ENCODE measurements at regions not wholly inside any gene's neighbourhood (a gene's known extent, or its start where the extent isn't known, plus 50 kb on each side); places are given as distances from the start of the nearest gene placed in this dataset.

DNA sequence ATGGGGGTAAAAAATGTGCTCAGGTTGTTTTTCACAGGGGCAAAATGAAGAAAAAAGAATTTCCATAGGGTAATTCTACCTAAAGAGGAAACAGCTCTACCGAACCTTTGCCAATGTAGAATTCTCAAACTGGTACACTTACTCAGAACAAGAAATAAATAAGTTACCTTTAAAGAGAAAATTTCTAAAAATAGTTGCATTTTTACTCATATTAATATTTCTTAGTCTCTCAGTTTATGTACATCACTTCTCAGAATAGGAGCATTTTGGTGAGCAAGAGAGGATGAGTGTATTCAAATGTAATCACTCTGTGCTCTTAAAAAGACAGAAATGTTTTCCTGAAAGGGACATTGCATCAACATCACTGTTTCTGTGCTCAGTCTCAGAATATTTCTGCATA, 574.7 kb upstream of the SLC8A1 start:
- TF ChIP-seq, protein P1, sequence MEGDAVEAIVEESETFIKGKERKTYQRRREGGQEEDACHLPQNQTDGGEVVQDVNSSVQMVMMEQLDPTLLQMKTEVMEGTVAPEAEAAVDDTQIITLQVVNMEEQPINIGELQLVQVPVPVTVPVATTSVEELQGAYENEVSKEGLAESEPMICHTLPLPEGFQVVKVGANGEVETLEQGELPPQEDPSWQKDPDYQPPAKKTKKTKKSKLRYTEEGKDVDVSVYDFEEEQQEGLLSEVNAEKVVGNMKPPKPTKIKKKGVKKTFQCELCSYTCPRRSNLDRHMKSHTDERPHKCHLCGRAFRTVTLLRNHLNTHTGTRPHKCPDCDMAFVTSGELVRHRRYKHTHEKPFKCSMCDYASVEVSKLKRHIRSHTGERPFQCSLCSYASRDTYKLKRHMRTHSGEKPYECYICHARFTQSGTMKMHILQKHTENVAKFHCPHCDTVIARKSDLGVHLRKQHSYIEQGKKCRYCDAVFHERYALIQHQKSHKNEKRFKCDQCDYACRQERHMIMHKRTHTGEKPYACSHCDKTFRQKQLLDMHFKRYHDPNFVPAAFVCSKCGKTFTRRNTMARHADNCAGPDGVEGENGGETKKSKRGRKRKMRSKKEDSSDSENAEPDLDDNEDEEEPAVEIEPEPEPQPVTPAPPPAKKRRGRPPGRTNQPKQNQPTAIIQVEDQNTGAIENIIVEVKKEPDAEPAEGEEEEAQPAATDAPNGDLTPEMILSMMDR (IDR thresholded peaks at IDR 0.05), result no peak
- intact Hi-C loops (cut with DNase I), result no loop called here

DNA sequence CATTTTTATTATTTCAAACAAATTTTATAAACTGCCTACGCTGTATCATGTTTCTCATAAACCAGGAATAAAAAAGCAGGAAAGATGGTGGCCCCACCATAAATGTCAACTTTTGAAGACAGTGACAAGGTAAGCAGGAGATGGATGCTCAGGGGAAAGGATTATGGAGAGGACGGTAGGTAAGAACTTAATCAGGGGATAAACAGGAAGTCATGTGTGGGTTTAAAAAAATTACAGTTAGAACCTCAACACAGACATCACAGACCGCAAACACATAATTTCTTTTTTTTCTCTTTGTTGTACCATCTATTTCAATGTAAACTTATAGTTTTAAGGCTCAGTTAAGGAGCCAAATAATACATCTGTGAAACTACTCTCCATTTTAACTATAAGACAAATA, 575.2 kb upstream of the SLC8A1 start:
- no peak overlapping the region for H3K4me3 ChIP-seq
- no peaks in the 10 kb centered on the region for H3K9me3 ChIP-seq
- no peak overlapping the region for H3K27ac ChIP-seq
- H3K36me3 ChIP-seq (ENCODE audit: insufficient read depth in 1 of 2, low read depth in 1 of 2), result no peaks in the 10 kb centered on the region
- 76 to 80% (median 78%) methylated on average over 3 of the region's 3 CpGs for WGBS, 3 donors
- TF ChIP-seq, protein P1 (IDR thresholded peaks at IDR 0.05), result no peak
- intact Hi-C loops (cut with DNase I), result no loop called here
- DNase-seq (no peak), ATAC-seq (no peak)
- no peaks in the 10 kb centered on the region for H3K4me1 ChIP-seq
- no peaks in the 10 kb centered on the region for H3K27me3 ChIP-seq (ENCODE audit: insufficient read depth in 3 of 3, low read length in 2 of 3)

More for the DNA sequence above, 574.7 kb upstream of the SLC8A1 start:
- DNase-seq (no peak), ATAC-seq (no peak)
- no peak overlapping the region for H3K4me3 ChIP-seq
- H3K4me1 ChIP-seq, result no peaks in the 10 kb centered on the region
- H3K27me3 ChIP-seq (ENCODE audit: insufficient read depth in 3 of 3, low read length in 2 of 3), result no peaks in the 10 kb centered on the region
- H3K27ac ChIP-seq, result no peak overlapping the region
- WGBS, 3 donors, result 83 to 89% (median 87%) methylated on average over 1 of the region's 1 CpG
- H3K36me3 ChIP-seq (ENCODE audit: insufficient read depth in 1 of 2, low read depth in 1 of 2), result no peaks in the 10 kb centered on the region
- H3K9me3 ChIP-seq, result no peaks in the 10 kb centered on the region

DNA sequence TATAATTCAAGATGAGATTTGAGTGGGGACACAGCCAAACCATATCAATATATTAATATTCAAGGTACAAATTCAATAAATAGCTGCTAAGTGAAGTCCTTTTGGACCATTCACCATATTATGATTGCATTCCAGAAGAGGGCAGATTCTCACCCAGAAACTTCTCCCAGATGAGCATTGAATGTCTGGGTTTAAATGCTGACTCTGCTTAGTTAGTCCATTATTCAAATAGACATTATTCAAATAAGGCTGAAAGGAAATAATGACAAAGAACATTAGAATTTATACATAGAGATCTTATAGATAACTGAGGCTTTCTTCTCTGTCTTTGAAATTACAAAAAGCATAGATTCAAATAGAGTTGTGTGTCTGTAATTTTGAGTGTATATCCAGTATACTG, 579.4 kb upstream of the SLC8A1 start:
- Histone ChIP-seq H3K36me3 (ENCODE audit: insufficient read depth in 1 of 2, low read depth in 1 of 2) (no peaks in the 10 kb centered on the region), H3K4me1 (no peaks in the 10 kb centered on the region), H3K27ac (no peak overlapping the region), H3K4me3 (no peak overlapping the region), H3K9me3 (no peaks in the 10 kb centered on the region), H3K27me3 (ENCODE audit: insufficient read depth in 3 of 3, low read length in 2 of 3) (no peaks in the 10 kb centered on the region)
- intact Hi-C loops (cut with DNase I), result no loop called here
- TF ChIP-seq, protein P1 (IDR thresholded peaks at IDR 0.05), result no peak
- DNase-seq, result no peak
- ATAC-seq, result no peak

DNA sequence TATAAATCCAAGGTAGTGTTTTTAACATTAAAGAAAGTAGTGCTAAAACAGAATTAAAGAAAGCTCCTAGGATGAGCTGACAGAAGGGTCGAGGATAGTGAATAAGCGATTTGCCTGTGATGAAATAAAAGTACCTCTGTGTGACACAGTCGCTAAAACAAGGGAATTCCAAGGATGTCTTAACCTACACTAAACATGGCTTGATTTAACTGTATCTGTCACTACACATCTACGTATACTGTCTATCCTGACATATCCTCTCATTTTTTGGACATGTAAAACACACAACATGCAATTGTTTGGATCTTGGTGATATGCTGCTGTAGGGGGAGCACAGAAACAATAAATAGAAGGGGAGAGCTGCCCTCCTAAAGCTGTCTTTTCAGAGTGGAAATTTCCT, 580.8 kb upstream of the SLC8A1 start:
- no peaks in the 10 kb centered on the region for H3K36me3 ChIP-seq (ENCODE audit: insufficient read depth in 1 of 2, low read depth in 1 of 2)
- no peaks in the 10 kb centered on the region for H3K27me3 ChIP-seq (ENCODE audit: insufficient read depth in 3 of 3, low read length in 2 of 3)
- DNase-seq (no peak), ATAC-seq (no peak)
- H3K4me3 ChIP-seq, result no peak overlapping the region
- TF ChIP-seq, protein P1 (IDR thresholded peaks at IDR 0.05), result no peak
- no peaks in the 10 kb centered on the region for H3K4me1 ChIP-seq
- no peaks in the 10 kb centered on the region for H3K9me3 ChIP-seq
- H3K27ac ChIP-seq, result no peak overlapping the region
- intact Hi-C loops (cut with DNase I), result no loop called here
- WGBS, 3 donors, result 86 to 89% (median 88%) methylated on average over 4 of the region's 4 CpGs

DNA sequence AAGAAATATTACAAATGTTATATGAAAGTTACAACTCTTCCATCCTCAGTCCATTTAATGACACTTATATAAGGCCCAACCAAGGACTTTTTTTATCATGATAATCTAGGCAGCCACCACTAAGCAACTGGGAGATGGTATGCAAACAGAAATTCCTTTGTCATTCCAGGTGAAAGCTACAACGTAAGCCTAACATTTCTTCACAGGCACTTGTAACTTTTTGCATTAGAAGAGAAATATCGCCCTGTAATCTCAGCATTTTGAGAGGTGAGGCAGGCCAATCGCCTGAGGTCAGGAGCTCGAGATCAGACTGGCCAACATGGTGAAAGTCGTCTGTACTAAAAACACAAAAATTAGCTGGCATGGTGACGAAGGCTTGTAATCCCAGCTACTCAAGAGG, 581.2 kb upstream of the SLC8A1 start:
- no peak for DNase-seq
- Histone ChIP-seq H3K4me3 (no peak overlapping the region), H3K27ac (no peak overlapping the region), H3K4me1 (no peaks in the 10 kb centered on the region), H3K9me3 (no peaks in the 10 kb centered on the region), H3K36me3 (ENCODE audit: insufficient read depth in 1 of 2, low read depth in 1 of 2) (no peaks in the 10 kb centered on the region), H3K27me3 (ENCODE audit: insufficient read depth in 3 of 3, low read length in 2 of 3) (no peaks in the 10 kb centered on the region)
- ATAC-seq, result no peak
- intact Hi-C loops (cut with DNase I), result no loop called here
- WGBS, 3 donors, result 76 to 83% (median 79%) methylated on average over 6 of the region's 6 CpGs
- TF ChIP-seq, protein P1 (IDR thresholded peaks at IDR 0.05), result no peak
